ENCODE measurements at regions not wholly inside any gene's neighbourhood (a gene's known extent, or its start where the extent isn't known, plus 50 kb on each side); places are given as distances from the start of the nearest gene placed in this dataset.
"Not testable (repeated sequence)": the region's sequence is repeated elsewhere in the genome, so short reads cannot be mapped to it uniquely, and the experiment has no call there.

GRCh38 chr10:65030263-65030662, 1509.1 kb downstream of the REEP3 start:
- no peak for DNase-seq (ENCODE audit: low read depth in 2 of 2)

- no peak for DNase-seq (ENCODE audit: low read depth in 2 of 2)
Observed at GRCh38 chr10:65032867-65033769, 1511.9 kb downstream of the REEP3 start.

GRCh38 chr10:65033957-65034356, 1512.8 kb downstream of the REEP3 start:
- DNase-seq (ENCODE audit: low read depth in 2 of 2), result no peak

GRCh38 chr10:65040796-65041195, 1519.6 kb downstream of the REEP3 start:
- DNase-seq (ENCODE audit: low read depth in 2 of 2), result no peak

- no peak for DNase-seq (ENCODE audit: low read depth in 2 of 2)
Observed at GRCh38 chr10:65041307-65041706, 1520.1 kb downstream of the REEP3 start.

GRCh38 chr10:65042496-65042895, 1521.3 kb downstream of the REEP3 start:
- DNase-seq (ENCODE audit: low read depth in 2 of 2), result no peak

DNA sequence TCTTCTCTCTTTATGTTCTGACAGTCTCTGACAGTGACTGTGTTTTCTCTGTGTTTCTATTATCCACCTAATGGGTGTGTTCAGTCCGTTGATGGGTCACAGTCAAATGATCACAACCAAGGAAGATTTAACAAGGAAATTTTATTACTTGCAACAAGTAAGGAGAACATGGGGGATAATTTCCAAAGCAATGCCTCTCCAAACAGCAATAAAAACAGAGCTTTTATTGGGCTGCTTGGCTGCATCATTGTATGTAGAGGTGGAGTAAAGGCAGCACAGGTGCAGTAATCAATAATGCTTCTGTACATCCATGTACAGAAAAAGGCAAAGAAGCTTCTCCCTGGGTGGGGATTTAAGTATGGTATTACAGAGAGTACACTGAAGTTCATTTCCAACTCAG, 1525.6 kb downstream of the REEP3 start:
- no peak for DNase-seq (ENCODE audit: low read depth in 2 of 2)

DNA sequence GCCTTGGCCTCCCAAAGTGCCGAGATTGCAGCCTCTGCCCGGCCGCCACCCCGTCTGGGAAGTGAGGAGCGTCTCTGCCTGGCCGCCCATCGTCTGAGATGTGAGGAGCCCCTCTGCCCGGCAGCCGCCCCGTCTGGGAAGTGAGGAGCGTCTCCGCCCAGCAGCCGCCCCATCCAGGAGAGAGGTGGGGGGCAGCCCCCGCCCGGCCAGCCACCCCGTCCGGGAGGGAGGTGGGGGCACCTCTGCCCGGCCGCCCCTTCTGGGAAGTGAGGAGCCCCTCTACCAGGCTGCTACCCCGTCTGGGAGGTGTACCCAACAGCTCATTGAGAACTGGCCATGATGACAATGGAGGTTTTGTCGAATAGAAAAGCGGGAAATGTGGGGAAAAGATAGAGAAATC, 1530.9 kb downstream of the REEP3 start:
- not testable (repeated sequence) for DNase-seq (ENCODE audit: low read depth in 2 of 2)

- DNase-seq (ENCODE audit: low read depth in 2 of 2), result not testable (repeated sequence)
Observed at GRCh38 chr10:65053397-65053796, 1532.2 kb downstream of the REEP3 start.

GRCh38 chr10:65053831-65054351, 1532.7 kb downstream of the REEP3 start:
- DNase-seq (ENCODE audit: low read depth in 2 of 2), result not testable (repeated sequence)

- DNase-seq (ENCODE audit: low read depth in 2 of 2), result not testable (repeated sequence)
Observed at GRCh38 chr10:65054701-65055100, 1533.5 kb downstream of the REEP3 start.

DNA sequence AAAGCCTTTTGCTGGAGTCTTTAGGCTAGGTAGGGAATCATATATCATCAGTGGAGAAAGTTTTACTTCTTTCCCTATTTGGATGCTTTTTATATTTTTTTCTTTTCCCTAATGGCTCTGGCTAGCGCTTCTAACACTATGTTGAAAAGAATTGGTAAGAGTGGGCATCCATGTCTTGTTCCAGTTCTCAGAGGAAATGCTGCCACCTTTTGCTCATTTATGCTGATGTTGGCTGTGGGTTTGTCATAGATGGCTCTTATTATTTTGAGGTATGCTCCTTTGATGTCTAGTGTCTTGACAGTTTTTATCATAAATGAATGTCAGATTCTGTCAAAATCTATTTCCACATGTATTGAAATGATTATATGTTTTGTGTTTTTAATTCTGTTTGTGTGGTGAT, 1544.1 kb downstream of the REEP3 start:
- no peak for DNase-seq (ENCODE audit: low read depth in 2 of 2)

- DNase-seq (ENCODE audit: low read depth in 2 of 2), result no peak
Observed at GRCh38 chr10:65083222-65083621, 1562.0 kb downstream of the REEP3 start.

DNA sequence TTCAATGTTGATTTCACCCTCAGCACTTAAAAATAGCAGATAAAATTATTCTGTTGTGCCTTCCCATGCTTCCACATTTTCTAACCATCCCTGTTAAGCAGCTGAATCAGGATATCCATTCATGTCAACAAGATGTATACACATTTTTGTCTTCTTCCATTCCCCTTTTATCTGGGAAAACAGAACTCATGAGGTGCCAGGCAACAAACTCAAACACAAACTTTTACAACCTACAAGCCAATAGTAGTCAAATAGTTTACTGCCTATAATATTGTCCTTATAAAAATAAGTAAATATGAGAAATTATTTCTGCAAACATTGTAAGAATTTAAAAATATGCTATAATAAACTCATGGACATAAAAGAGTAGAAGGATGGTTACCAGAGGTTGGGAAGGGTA, 1569.8 kb downstream of the REEP3 start:
- no peak for DNase-seq (ENCODE audit: low read depth in 2 of 2)

DNA sequence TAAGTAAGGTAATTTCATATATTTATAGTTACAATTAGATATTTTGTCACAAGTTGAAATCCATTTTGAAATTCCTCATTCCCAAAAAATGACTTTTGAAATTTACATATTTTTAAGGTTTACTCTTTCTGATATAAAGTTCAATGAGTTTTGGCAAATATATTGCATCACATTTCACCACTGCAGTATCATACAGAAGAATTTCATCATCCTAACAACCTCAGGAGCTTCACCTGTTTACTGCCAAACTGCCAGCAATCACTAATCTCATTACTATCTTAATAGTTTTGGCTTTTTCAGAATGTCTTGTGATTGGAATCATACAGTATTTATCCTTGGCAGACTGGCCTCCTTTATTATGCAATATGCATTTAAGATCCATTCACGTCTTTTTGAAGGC, 1578.9 kb downstream of the REEP3 start:
- no peak for DNase-seq (ENCODE audit: low read depth in 2 of 2)

DNA sequence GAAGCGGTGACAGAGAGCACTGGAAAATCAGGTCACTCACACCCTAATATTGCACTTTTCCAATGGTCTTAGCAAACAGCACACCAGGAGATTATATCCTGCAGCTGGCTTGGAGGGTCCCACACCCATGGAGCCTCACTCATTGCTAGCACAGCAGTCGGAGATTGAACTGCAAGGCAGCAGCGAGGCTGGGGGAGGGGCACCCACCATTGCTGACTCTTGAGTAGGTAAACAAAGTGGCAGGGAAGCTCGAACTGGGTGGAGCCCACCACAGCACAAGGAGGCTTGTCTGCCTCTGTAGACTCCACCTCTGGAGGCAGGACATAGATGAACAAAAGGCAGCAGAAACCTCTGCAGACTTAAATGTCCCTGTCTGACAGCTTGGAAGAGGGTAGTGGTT, 1579.7 kb downstream of the REEP3 start:
- not testable (repeated sequence) for DNase-seq (ENCODE audit: low read depth in 2 of 2)

GRCh38 chr10:65110009-65110408, 1588.8 kb downstream of the REEP3 start:
- DNase-seq (ENCODE audit: low read depth in 2 of 2), result no peak

- not testable (repeated sequence) for DNase-seq (ENCODE audit: low read depth in 2 of 2)
Observed at GRCh38 chr10:65111059-65111458, 1589.9 kb downstream of the REEP3 start.

DNA sequence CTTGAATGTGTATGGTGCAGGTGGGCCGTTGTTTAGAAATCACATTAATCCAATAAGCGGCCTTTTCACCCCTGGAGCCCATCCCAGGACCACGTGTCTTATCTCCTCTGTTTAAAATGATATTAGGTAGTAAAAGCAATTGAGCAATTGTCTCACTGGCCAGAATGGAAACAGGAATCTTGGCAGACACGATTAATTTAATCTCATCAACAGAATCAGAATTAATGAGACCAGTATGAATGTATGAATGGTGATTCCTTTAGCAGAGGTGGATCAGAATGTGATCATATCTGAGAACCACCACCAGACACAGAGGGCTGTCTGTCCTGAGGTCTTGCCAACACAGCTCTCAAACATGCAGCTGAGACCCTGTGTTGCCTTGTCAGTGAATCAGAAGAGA, 1591.4 kb downstream of the REEP3 start:
- no peak for DNase-seq (ENCODE audit: low read depth in 2 of 2)

DNA sequence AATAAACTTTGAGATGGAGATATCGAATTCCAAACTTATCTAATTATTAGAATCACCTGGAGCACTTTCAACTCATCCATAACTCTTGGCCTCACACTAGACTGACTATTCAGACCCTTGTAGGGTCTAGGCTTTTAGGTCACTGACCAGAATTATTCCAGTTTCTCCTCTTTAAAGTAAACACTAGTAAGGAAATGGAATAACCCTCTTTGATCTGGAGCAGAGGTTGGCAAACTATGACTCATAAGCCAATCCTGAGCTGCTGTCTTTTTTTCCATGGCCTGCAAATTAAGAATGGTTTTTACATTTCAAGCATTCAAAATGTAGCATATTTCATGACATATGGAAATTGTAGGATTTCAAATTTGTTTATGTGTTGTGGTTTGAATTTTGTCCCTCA, 1601.9 kb downstream of the REEP3 start:
- no peak for DNase-seq (ENCODE audit: low read depth in 2 of 2)

DNA sequence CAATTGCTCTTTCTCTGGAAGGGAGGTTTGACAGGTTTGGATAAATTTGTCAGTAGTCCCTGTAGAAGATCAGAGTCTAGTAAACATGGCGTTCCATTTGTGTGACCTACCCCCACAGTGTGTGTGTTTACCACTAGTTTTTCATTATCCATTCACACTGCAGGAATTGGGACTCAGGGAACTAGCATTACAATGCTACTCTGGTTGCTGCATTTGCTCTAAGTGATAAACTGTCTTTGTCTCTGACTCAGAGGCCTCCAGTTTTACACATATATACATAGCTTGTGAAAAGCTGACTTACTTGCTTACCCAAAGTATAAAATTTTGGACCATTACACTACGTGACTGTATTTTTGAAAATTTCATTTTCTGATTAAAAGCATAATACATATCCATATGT, 1604.0 kb downstream of the REEP3 start:
- DNase-seq (ENCODE audit: low read depth in 2 of 2), result no peak

GRCh38 chr10:65126288-65126687, 1605.1 kb downstream of the REEP3 start:
- DNase-seq (ENCODE audit: low read depth in 2 of 2), result no peak

DNA sequence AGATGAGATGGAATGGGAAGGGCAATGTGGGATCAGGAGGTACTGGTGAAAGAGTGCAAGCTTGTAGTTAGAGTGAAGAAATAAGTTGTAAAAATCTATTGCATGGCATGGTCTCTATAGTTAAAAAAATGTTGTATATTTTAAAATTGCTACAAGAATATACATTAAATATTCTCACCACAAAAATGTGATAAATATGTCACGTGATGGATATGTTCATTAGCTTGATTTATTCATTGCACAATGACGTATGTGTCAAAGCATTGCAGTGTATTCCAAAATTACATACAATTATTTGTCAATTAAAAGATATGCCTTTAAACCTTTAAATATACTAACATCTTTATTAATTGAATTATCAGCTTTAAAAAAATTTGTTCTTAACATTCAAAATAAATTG, 1607.1 kb downstream of the REEP3 start:
- DNase-seq (ENCODE audit: low read depth in 2 of 2), result no peak

All from stimulated activated CD8-positive, alpha-beta memory T cell treated with anti-CD3 and anti-CD28 coated beads, Interleukin-7, amount 100 ng/mL, for 4 hours (primary cell).